ENCODE measurements at regions not wholly inside any gene's neighbourhood (a gene's known extent, or its start where the extent isn't known, plus 50 kb on each side); places are given as distances from the start of the nearest gene placed in this dataset.

- no peak overlapping the region for H2BK15ac ChIP-seq (replicated peaks; ENCODE audit: low read depth)
- H4K5ac ChIP-seq (ENCODE audit: low read length), result no peak overlapping the region
- no peaks in the 10 kb centered on the region for H3K4me1 ChIP-seq (ENCODE audit: control insufficient read depth, low read depth, low read length)
- no peaks in the 10 kb centered on the region for H3K79me2 ChIP-seq (ENCODE audit: control insufficient read depth, insufficient read depth, low read length)
- H2BK5ac ChIP-seq (ENCODE audit: low read length), result no peak overlapping the region
- no peak overlapping the region for H2AK5ac ChIP-seq (ENCODE audit: low read length)
- H3K56ac ChIP-seq (ENCODE audit: low read length), result no peak overlapping the region
- WGBS (ENCODE audit: extremely low coverage, insufficient coverage, low lambda C conversion rate), result no CpG with 5 or more reads among the region's 11 CpGs
- no peak overlapping the region for H3K18ac ChIP-seq (ENCODE audit: low read length)
- H3K4me2 ChIP-seq (ENCODE audit: low read length), result no peak overlapping the region
- no peak overlapping the region for H3K27ac ChIP-seq (ENCODE audit: low read depth, low read length)
- H3K79me1 ChIP-seq (ENCODE audit: low read length), result no peaks in the 10 kb centered on the region
- H3K4ac ChIP-seq (ENCODE audit: low read depth, low read length), result no peak overlapping the region
- no peak overlapping the region for H2BK120ac ChIP-seq (ENCODE audit: low read depth, low read length)
- H4K8ac ChIP-seq (ENCODE audit: low read depth, low read length), result no peak overlapping the region
- DNase-seq, result no peak
- H3K23ac ChIP-seq (ENCODE audit: low read length), result no peak overlapping the region
- H3K27me3 ChIP-seq (ENCODE audit: insufficient read depth, low read length, poor library complexity), result no peaks in the 10 kb centered on the region
- H3K36me3 ChIP-seq (ENCODE audit: control insufficient read depth, insufficient read depth, low read length), result no peaks in the 10 kb centered on the region
- no peak overlapping the region for H3K4me3 ChIP-seq (ENCODE audit: low read length)
- H3K9ac ChIP-seq (ENCODE audit: low read length), result no peak overlapping the region
These were observed 75.8 kb upstream of the NPAS2 start for GRCh38 chr2:100744184-100744583.

GRCh38 chr2:100744589-100744988 lies 75.3 kb upstream of the NPAS2 start:
- Histone ChIP-seq H3K4ac (ENCODE audit: low read depth, low read length) (no peak overlapping the region), H2AK5ac (ENCODE audit: low read length) (no peak overlapping the region), H4K5ac (ENCODE audit: low read length) (no peak overlapping the region), H3K79me2 (ENCODE audit: control insufficient read depth, insufficient read depth, low read length) (no peaks in the 10 kb centered on the region), H3K4me2 (ENCODE audit: low read length) (no peak overlapping the region), H3K36me3 (ENCODE audit: control insufficient read depth, insufficient read depth, low read length) (no peaks in the 10 kb centered on the region), H3K23ac (ENCODE audit: low read length) (no peak overlapping the region), H3K27me3 (ENCODE audit: insufficient read depth, low read length, poor library complexity) (no peaks in the 10 kb centered on the region), H2BK15ac (replicated peaks; ENCODE audit: low read depth) (no peak overlapping the region), H3K9ac (ENCODE audit: low read length) (no peak overlapping the region), H4K8ac (ENCODE audit: low read depth, low read length) (no peak overlapping the region), H2BK5ac (ENCODE audit: low read length) (no peak overlapping the region), H3K56ac (ENCODE audit: low read length) (no peak overlapping the region), H3K79me1 (ENCODE audit: low read length) (no peaks in the 10 kb centered on the region), H3K27ac (ENCODE audit: low read depth, low read length) (no peak overlapping the region), H3K18ac (ENCODE audit: low read length) (no peak overlapping the region), H3K4me1 (ENCODE audit: control insufficient read depth, low read depth, low read length) (no peaks in the 10 kb centered on the region), H3K4me3 (ENCODE audit: low read length) (no peak overlapping the region), H2BK120ac (ENCODE audit: low read depth, low read length) (no peak overlapping the region)
- no CpG with 5 or more reads among the region's 5 CpGs for WGBS (ENCODE audit: extremely low coverage, insufficient coverage, low lambda C conversion rate)
- DNase-seq, result peak; percentile 12

- Histone ChIP-seq H3K56ac (ENCODE audit: low read length) (no peak overlapping the region), H4K5ac (ENCODE audit: low read length) (no peak overlapping the region), H2BK5ac (ENCODE audit: low read length) (no peak overlapping the region), H3K23ac (ENCODE audit: low read length) (no peak overlapping the region), H3K4me3 (ENCODE audit: low read length) (no peak overlapping the region), H3K79me1 (ENCODE audit: low read length) (no peaks in the 10 kb centered on the region), H4K8ac (ENCODE audit: low read depth, low read length) (no peak overlapping the region), H2BK15ac (replicated peaks; ENCODE audit: low read depth) (no peak overlapping the region), H2BK120ac (ENCODE audit: low read depth, low read length) (no peak overlapping the region), H3K27me3 (ENCODE audit: insufficient read depth, low read length, poor library complexity) (no peaks in the 10 kb centered on the region), H3K4me2 (ENCODE audit: low read length) (no peak overlapping the region), H3K27ac (ENCODE audit: low read depth, low read length) (no peak overlapping the region), H3K4ac (ENCODE audit: low read depth, low read length) (no peak overlapping the region), H3K79me2 (ENCODE audit: control insufficient read depth, insufficient read depth, low read length) (no peaks in the 10 kb centered on the region), H3K4me1 (ENCODE audit: control insufficient read depth, low read depth, low read length) (no peaks in the 10 kb centered on the region), H3K18ac (ENCODE audit: low read length) (no peak overlapping the region), H3K36me3 (ENCODE audit: control insufficient read depth, insufficient read depth, low read length) (no peaks in the 10 kb centered on the region), H2AK5ac (ENCODE audit: low read length) (no peak overlapping the region), H3K9ac (ENCODE audit: low read length) (no peak overlapping the region)
- DNase-seq, result no peak
- no CpG with 5 or more reads among the region's 5 CpGs for WGBS (ENCODE audit: extremely low coverage, insufficient coverage, low lambda C conversion rate)
These were observed 74.3 kb upstream of the NPAS2 start for GRCh38 chr2:100745604-100746003.

GRCh38 chr2:100747551-100747950 lies 72.4 kb upstream of the NPAS2 start:
- no peak for DNase-seq
- Histone ChIP-seq H3K4me3 (ENCODE audit: low read length) (no peak overlapping the region), H2AK5ac (ENCODE audit: low read length) (no peak overlapping the region), H3K4me1 (ENCODE audit: control insufficient read depth, low read depth, low read length) (no peaks in the 10 kb centered on the region), H2BK5ac (ENCODE audit: low read length) (no peak overlapping the region), H3K27ac (ENCODE audit: low read depth, low read length) (no peak overlapping the region), H3K36me3 (ENCODE audit: control insufficient read depth, insufficient read depth, low read length) (no peaks in the 10 kb centered on the region), H3K9ac (ENCODE audit: low read length) (no peak overlapping the region), H3K27me3 (ENCODE audit: insufficient read depth, low read length, poor library complexity) (no peaks in the 10 kb centered on the region), H3K79me2 (ENCODE audit: control insufficient read depth, insufficient read depth, low read length) (no peaks in the 10 kb centered on the region), H3K79me1 (ENCODE audit: low read length) (no peaks in the 10 kb centered on the region), H3K4me2 (ENCODE audit: low read length) (no peak overlapping the region), H3K18ac (ENCODE audit: low read length) (no peak overlapping the region), H3K4ac (ENCODE audit: low read depth, low read length) (no peak overlapping the region), H3K56ac (ENCODE audit: low read length) (no peak overlapping the region), H2BK15ac (replicated peaks; ENCODE audit: low read depth) (no peak overlapping the region), H4K8ac (ENCODE audit: low read depth, low read length) (no peak overlapping the region), H2BK120ac (ENCODE audit: low read depth, low read length) (no peak overlapping the region), H4K5ac (ENCODE audit: low read length) (no peak overlapping the region), H3K23ac (ENCODE audit: low read length) (no peak overlapping the region)
- no CpG with 5 or more reads among the region's 2 CpGs for WGBS (ENCODE audit: extremely low coverage, insufficient coverage, low lambda C conversion rate)

- H3K36me3 ChIP-seq (ENCODE audit: control insufficient read depth, insufficient read depth, low read length), result no peaks in the 10 kb centered on the region
- H3K23ac ChIP-seq (ENCODE audit: low read length), result no peak overlapping the region
- no peaks in the 10 kb centered on the region for H3K79me2 ChIP-seq (ENCODE audit: control insufficient read depth, insufficient read depth, low read length)
- no peak overlapping the region for H3K56ac ChIP-seq (ENCODE audit: low read length)
- no peak overlapping the region for H3K4ac ChIP-seq (ENCODE audit: low read depth, low read length)
- H3K4me1 ChIP-seq (ENCODE audit: control insufficient read depth, low read depth, low read length), result no peaks in the 10 kb centered on the region
- no peak overlapping the region for H2BK5ac ChIP-seq (ENCODE audit: low read length)
- H4K8ac ChIP-seq (ENCODE audit: low read depth, low read length), result no peak overlapping the region
- no peaks in the 10 kb centered on the region for H3K27me3 ChIP-seq (ENCODE audit: insufficient read depth, low read length, poor library complexity)
- H3K4me3 ChIP-seq (ENCODE audit: low read length), result no peak overlapping the region
- H2BK15ac ChIP-seq (replicated peaks; ENCODE audit: low read depth), result no peak overlapping the region
- no peak overlapping the region for H4K5ac ChIP-seq (ENCODE audit: low read length)
- H3K9ac ChIP-seq (ENCODE audit: low read length), result no peak overlapping the region
- H2BK120ac ChIP-seq (ENCODE audit: low read depth, low read length), result no peak overlapping the region
- H3K27ac ChIP-seq (ENCODE audit: low read depth, low read length), result no peak overlapping the region
- no peak overlapping the region for H2AK5ac ChIP-seq (ENCODE audit: low read length)
- no peak for DNase-seq
- no peaks in the 10 kb centered on the region for H3K79me1 ChIP-seq (ENCODE audit: low read length)
- no CpG with 5 or more reads among the region's 5 CpGs for WGBS (ENCODE audit: extremely low coverage, insufficient coverage, low lambda C conversion rate)
- H3K4me2 ChIP-seq (ENCODE audit: low read length), result no peak overlapping the region
- H3K18ac ChIP-seq (ENCODE audit: low read length), result no peak overlapping the region
These were observed 71.8 kb upstream of the NPAS2 start for GRCh38 chr2:100747996-100748615.

GRCh38 chr2:100748673-100749072 lies 71.3 kb upstream of the NPAS2 start:
- DNase-seq, result no peak
- Histone ChIP-seq H3K79me1 (ENCODE audit: low read length) (no peaks in the 10 kb centered on the region), H3K27me3 (ENCODE audit: insufficient read depth, low read length, poor library complexity) (no peaks in the 10 kb centered on the region), H3K18ac (ENCODE audit: low read length) (no peak overlapping the region), H2AK5ac (ENCODE audit: low read length) (no peak overlapping the region), H3K36me3 (ENCODE audit: control insufficient read depth, insufficient read depth, low read length) (no peaks in the 10 kb centered on the region), H4K8ac (ENCODE audit: low read depth, low read length) (no peak overlapping the region), H3K4ac (ENCODE audit: low read depth, low read length) (no peak overlapping the region), H2BK5ac (ENCODE audit: low read length) (no peak overlapping the region), H3K4me3 (ENCODE audit: low read length) (no peak overlapping the region), H3K56ac (ENCODE audit: low read length) (no peak overlapping the region), H4K5ac (ENCODE audit: low read length) (no peak overlapping the region), H3K4me2 (ENCODE audit: low read length) (no peak overlapping the region), H3K23ac (ENCODE audit: low read length) (no peak overlapping the region), H2BK120ac (ENCODE audit: low read depth, low read length) (no peak overlapping the region), H3K9ac (ENCODE audit: low read length) (no peak overlapping the region), H3K79me2 (ENCODE audit: control insufficient read depth, insufficient read depth, low read length) (no peaks in the 10 kb centered on the region), H3K27ac (ENCODE audit: low read depth, low read length) (no peak overlapping the region), H3K4me1 (ENCODE audit: control insufficient read depth, low read depth, low read length) (no peaks in the 10 kb centered on the region), H2BK15ac (replicated peaks; ENCODE audit: low read depth) (no peak overlapping the region)

All from mesendoderm (in vitro differentiated cells).